ENCODE measurements at regions not wholly inside any gene's neighbourhood (a gene's known extent, or its start where the extent isn't known, plus 50 kb on each side); places are given as distances from the start of the nearest gene placed in this dataset.
"Not testable (repeated sequence)": the region's sequence is repeated elsewhere in the genome, so short reads cannot be mapped to it uniquely, and the experiment has no call there.

- Mint-ChIP-seq H3K27ac (no peak overlapping the region), H3K9me3 (no peaks in the 10 kb centered on the region), H3K27me3 (ENCODE audit: insufficient read depth) (peaks cover 4% of the 10 kb centered on the region), H3K4me3 (no peak overlapping the region), H3K36me3 (ENCODE audit: low read depth) (no peaks in the 10 kb centered on the region), H3K4me1 (no peaks in the 10 kb centered on the region)
- Histone ChIP-seq H3K9me3 (ENCODE audit: control insufficient read depth, low read length) (no peaks in the 10 kb centered on the region), H3K27ac (ENCODE audit: low read depth, low read length) (no peak overlapping the region), H3K4me3 (ENCODE audit: low read length) (no peak overlapping the region), H3K9ac (ENCODE audit: extremely low read depth, low read length, poor library complexity, severe bottlenecking) (no peak overlapping the region), H3K27me3 (ENCODE audit: control insufficient read depth, insufficient read depth, low read length, poor library complexity, severe bottlenecking) (peaks cover 5% of the 10 kb centered on the region), H3K4me1 (ENCODE audit: control insufficient read depth, insufficient read depth, low read length) (no peaks in the 10 kb centered on the region), H3K36me3 (ENCODE audit: control insufficient read depth, insufficient read depth, low read length) (no peaks in the 10 kb centered on the region)
- TF ChIP-seq CTCF (conservative IDR thresholded peaks at IDR 0.05), result no peak
- DNase-seq, result no peak
Measured at GRCh38 chr7:112958775-112959174, 127.9 kb downstream of the GPR85 start.

GRCh38 chr7:112957901-112958300 lies 128.7 kb downstream of the GPR85 start:
- no peaks in the 10 kb centered on the region for H3K4me1 ChIP-seq (ENCODE audit: control insufficient read depth, insufficient read depth, low read length)
- H3K9ac ChIP-seq (ENCODE audit: extremely low read depth, low read length, poor library complexity, severe bottlenecking), result no peak overlapping the region
- Mint-ChIP-seq H3K36me3 (ENCODE audit: low read depth) (no peaks in the 10 kb centered on the region), H3K4me3 (no peak overlapping the region), H3K9me3 (no peaks in the 10 kb centered on the region), H3K27ac (no peak overlapping the region), H3K4me1 (no peaks in the 10 kb centered on the region), H3K27me3 (ENCODE audit: insufficient read depth) (peaks cover 4% of the 10 kb centered on the region)
- H3K36me3 ChIP-seq (ENCODE audit: control insufficient read depth, insufficient read depth, low read length), result no peaks in the 10 kb centered on the region
- no peaks in the 10 kb centered on the region for H3K9me3 ChIP-seq (ENCODE audit: control insufficient read depth, low read length)
- peaks cover 5% of the 10 kb centered on the region for H3K27me3 ChIP-seq (ENCODE audit: control insufficient read depth, insufficient read depth, low read length, poor library complexity, severe bottlenecking)
- H3K4me3 ChIP-seq (ENCODE audit: low read length), result no peak overlapping the region
- DNase-seq, result no peak
- H3K27ac ChIP-seq (ENCODE audit: low read depth, low read length), result no peak overlapping the region
- TF ChIP-seq CTCF (conservative IDR thresholded peaks at IDR 0.05), result no peak

- H3K4me3 ChIP-seq (ENCODE audit: low read length); H3K4me3 Mint-ChIP-seq; H3K36me3 Mint-ChIP-seq (ENCODE audit: low read depth); H3K9me3 ChIP-seq (ENCODE audit: control insufficient read depth, low read length); H3K36me3 ChIP-seq (ENCODE audit: control insufficient read depth, insufficient read depth, low read length); H3K4me1 Mint-ChIP-seq; H3K4me1 ChIP-seq (ENCODE audit: control insufficient read depth, insufficient read depth, low read length); H3K9ac ChIP-seq (ENCODE audit: extremely low read depth, low read length, poor library complexity, severe bottlenecking); H3K9me3 Mint-ChIP-seq; DNase-seq; H3K27me3 ChIP-seq (ENCODE audit: control insufficient read depth, insufficient read depth, low read length, poor library complexity, severe bottlenecking); H3K27ac Mint-ChIP-seq; H3K27ac ChIP-seq (ENCODE audit: low read depth, low read length): not testable (repeated sequence)
- H3K27me3 Mint-ChIP-seq (ENCODE audit: insufficient read depth), result peaks cover 14% of the 10 kb centered on the region
- 85 to 100% methylated on average over 1 to 3 of the region's 3 CpGs for WGBS, 2 experiments (ENCODE audit: insufficient coverage in 1 of 2, insufficient read length in 1 of 2)
Measured at GRCh38 chr7:112953031-112953430, 133.6 kb downstream of the GPR85 start.

GRCh38 chr7:112951070-112951469 lies 135.6 kb downstream of the GPR85 start:
- H3K27ac Mint-ChIP-seq, result no peak overlapping the region
- Histone ChIP-seq H3K4me3 (ENCODE audit: low read length) (no peak overlapping the region), H3K36me3 (ENCODE audit: control insufficient read depth, insufficient read depth, low read length) (no peaks in the 10 kb centered on the region), H3K4me1 (ENCODE audit: control insufficient read depth, insufficient read depth, low read length) (no peaks in the 10 kb centered on the region), H3K9ac (ENCODE audit: extremely low read depth, low read length, poor library complexity, severe bottlenecking) (no peak overlapping the region), H3K27ac (ENCODE audit: low read depth, low read length) (no peak overlapping the region), H3K27me3 (ENCODE audit: control insufficient read depth, insufficient read depth, low read length, poor library complexity, severe bottlenecking) (peaks cover 5% of the 10 kb centered on the region), H3K9me3 (ENCODE audit: control insufficient read depth, low read length) (no peaks in the 10 kb centered on the region)
- no peak for TF ChIP-seq CTCF (conservative IDR thresholded peaks at IDR 0.05)
- no peak for DNase-seq
- H3K27me3 Mint-ChIP-seq (ENCODE audit: insufficient read depth), result peaks cover 19% of the 10 kb centered on the region
- no peaks in the 10 kb centered on the region for H3K4me1 Mint-ChIP-seq
- H3K4me3 Mint-ChIP-seq, result no peak overlapping the region
- WGBS, 2 experiments (ENCODE audit: insufficient coverage in 1 of 2, insufficient read length in 1 of 2), result 85 to 92% methylated on average over 2 to 4 of the region's 4 CpGs
- H3K36me3 Mint-ChIP-seq (ENCODE audit: low read depth), result no peaks in the 10 kb centered on the region
- H3K9me3 Mint-ChIP-seq, result no peaks in the 10 kb centered on the region

- not testable (repeated sequence) for H3K27me3 ChIP-seq (ENCODE audit: control insufficient read depth, insufficient read depth, low read length, poor library complexity, severe bottlenecking); H3K4me3 ChIP-seq (ENCODE audit: low read length); H3K27ac ChIP-seq (ENCODE audit: low read depth, low read length); H3K9ac ChIP-seq (ENCODE audit: extremely low read depth, low read length, poor library complexity, severe bottlenecking); H3K4me1 ChIP-seq (ENCODE audit: control insufficient read depth, insufficient read depth, low read length); H3K9me3 ChIP-seq (ENCODE audit: control insufficient read depth, low read length); DNase-seq; H3K36me3 Mint-ChIP-seq (ENCODE audit: low read depth); H3K9me3 Mint-ChIP-seq; H3K4me1 Mint-ChIP-seq; H3K4me3 Mint-ChIP-seq; H3K36me3 ChIP-seq (ENCODE audit: control insufficient read depth, insufficient read depth, low read length); H3K27ac Mint-ChIP-seq
- peaks cover 15% of the 10 kb centered on the region for H3K27me3 Mint-ChIP-seq (ENCODE audit: insufficient read depth)
- WGBS, 2 experiments (ENCODE audit: insufficient coverage in 1 of 2, insufficient read length in 1 of 2), result 67% methylated on average over 4 of the region's 4 CpGs; no CpG with 5 or more reads in 1 of the 2 experiments
Measured at GRCh38 chr7:112949682-112950081, 136.9 kb downstream of the GPR85 start.
